Hepatocyte (in vitro differentiated cells): ENCODE measurements at regions not wholly inside any gene's neighbourhood (a gene's known extent, or its start where the extent isn't known, plus 50 kb on each side); places are given as distances from the start of the nearest gene placed in this dataset.
"Not testable (repeated sequence)": the region's sequence is repeated elsewhere in the genome, so short reads cannot be mapped to it uniquely, and the experiment has no call there.

Experiments
- EZH2phosphoT487 ChIP-seq: fragments of 200-600 bp; sonication (generic); IDR thresholded peaks from one replicate; pipeline ENCODE4 v1.6.1; 2018; ENCODE audit warnings: antibody characterized with exemption, mild to moderate bottlenecking, low read depth, moderate library complexity; ENCODE audit not compliant: unreplicated experiment, severe bottlenecking
- TF ChIP-seq, protein P1 (sequence below): fragments of 200-600 bp; sonication (generic); IDR thresholded peaks from 2 replicates; pipeline ENCODE4 v1.5.1; 2016; ENCODE audit warnings: antibody characterized with exemption, mild to moderate bottlenecking; ENCODE audit not compliant: poor library complexity

DNA sequence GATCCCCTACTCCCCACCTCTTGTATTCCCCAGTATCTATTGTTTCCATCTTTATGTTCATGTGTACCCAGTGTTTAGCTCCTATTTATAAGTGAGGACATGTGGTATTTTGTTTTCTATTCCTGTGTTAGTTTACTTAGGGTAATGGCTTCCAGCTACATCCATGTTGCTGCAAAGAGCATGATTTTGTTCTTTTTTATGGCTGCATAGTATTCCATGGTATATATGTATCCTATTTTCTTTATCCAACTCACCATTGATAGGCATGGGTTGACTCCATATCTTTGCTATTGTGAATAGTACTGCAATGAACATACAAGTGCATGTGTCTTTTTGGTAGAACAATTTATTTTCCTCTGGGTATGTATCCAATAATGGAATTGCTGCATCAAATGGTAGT is 154.6 kb upstream of the POGK start:
- TF ChIP-seq, protein P1, sequence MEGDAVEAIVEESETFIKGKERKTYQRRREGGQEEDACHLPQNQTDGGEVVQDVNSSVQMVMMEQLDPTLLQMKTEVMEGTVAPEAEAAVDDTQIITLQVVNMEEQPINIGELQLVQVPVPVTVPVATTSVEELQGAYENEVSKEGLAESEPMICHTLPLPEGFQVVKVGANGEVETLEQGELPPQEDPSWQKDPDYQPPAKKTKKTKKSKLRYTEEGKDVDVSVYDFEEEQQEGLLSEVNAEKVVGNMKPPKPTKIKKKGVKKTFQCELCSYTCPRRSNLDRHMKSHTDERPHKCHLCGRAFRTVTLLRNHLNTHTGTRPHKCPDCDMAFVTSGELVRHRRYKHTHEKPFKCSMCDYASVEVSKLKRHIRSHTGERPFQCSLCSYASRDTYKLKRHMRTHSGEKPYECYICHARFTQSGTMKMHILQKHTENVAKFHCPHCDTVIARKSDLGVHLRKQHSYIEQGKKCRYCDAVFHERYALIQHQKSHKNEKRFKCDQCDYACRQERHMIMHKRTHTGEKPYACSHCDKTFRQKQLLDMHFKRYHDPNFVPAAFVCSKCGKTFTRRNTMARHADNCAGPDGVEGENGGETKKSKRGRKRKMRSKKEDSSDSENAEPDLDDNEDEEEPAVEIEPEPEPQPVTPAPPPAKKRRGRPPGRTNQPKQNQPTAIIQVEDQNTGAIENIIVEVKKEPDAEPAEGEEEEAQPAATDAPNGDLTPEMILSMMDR = not testable (repeated sequence)
- TF ChIP-seq EZH2phosphoT487 = not testable (repeated sequence)
